GM19468 (cell line): ENCODE measurements at regions not wholly inside any gene's neighbourhood (a gene's known extent, or its start where the extent isn't known, plus 50 kb on each side); places are given as distances from the start of the nearest gene placed in this dataset.

Experiments
- ATAC-seq: cut with Tn5 transposase; IDR thresholded peaks from one replicate; pipeline ENCODE4 v1.9.1; 2021; ENCODE audit warnings: mild to moderate bottlenecking, moderate library complexity, moderate number of reproducible peaks; ENCODE audit not compliant: unreplicated experiment; ENCODE audit errors: extremely low read depth

GRCh38 chr1:189851806-189852367, 625.8 kb downstream of the BRINP3 start:
- no peak for ATAC-seq

- ATAC-seq = no peak
These were observed 618.2 kb downstream of the BRINP3 start for GRCh38 chr1:189859385-189859977.

DNA sequence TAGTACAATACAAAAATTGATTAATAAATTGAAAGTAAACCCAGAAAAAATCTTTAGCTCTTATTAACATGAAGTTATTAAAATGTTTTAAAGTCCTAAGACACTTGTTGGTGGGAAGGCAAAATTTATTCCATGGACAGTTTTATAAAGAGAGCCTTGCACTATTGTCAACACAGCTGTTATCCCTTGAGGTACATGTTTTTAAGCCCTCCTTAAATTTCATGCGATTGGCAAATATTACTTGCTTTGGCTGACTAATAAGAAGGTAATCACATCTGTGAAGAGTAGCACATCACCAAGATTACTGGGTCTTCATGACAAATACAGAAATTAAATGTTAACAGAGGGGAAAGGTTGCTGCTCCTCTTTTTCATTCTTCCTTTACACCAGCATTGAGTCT, 611.1 kb downstream of the BRINP3 start:
- ATAC-seq = no peak

GRCh38 chr1:189868021-189868420, 609.6 kb downstream of the BRINP3 start:
- ATAC-seq = no peak

- no peak for ATAC-seq
These were observed 602.8 kb downstream of the BRINP3 start for GRCh38 chr1:189874715-189875435.

GRCh38 chr1:189880135-189880534, 597.5 kb downstream of the BRINP3 start:
- no peak for ATAC-seq

DNA sequence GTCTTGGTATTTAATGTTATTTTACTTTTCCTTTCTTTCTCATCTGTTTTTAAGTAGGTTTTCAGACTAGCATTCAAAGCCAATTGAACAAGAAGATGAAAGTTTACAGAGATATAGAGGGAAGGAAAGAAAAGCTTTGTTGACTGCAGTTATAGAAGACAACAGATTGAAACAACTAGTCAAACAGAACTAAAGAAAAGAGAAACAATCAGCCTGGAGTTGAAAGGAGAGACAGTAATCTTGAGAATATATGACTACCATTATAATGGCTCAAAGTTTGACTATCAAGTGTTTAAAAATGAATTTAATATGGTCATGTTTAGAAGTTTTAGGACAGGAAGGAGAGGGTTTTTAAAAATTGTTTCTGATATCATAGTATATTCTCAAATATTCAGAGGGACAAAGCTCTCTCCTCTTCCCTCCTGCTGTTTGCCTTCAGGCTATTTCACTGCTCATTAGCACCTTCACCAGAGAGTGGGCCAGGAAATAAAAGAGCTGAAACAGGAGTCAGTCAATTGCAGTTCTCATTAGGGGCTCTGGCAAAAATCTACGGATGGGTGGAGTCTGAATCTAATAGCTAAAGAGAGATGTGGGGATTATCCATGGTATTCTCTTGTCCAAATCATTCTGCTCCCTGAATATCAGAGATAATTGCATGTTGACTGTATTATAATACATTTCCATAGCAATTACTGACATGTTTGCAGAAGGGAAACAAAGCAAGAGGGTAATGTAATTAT, 577.8 kb downstream of the BRINP3 start:
- no peak for ATAC-seq

DNA sequence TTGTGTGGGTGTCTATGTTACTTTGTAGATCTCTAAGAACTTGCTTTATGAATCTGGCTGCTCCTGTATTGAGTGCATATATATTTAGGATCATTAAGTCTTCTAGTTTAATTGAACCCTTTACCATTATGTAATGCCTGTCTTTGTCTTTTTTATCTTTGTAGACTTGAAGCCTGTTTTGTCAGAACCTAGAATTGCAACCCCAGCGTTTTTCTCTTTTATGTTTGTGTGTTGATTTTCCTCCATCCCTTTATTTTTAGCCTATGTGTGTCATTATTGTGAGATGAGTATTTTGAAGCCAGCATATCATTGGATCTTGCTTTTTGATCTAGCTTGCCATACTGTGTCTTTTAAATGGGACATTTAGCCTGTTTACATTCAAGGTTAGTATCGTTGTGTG, 573.2 kb downstream of the BRINP3 start:
- ATAC-seq = no peak

DNA sequence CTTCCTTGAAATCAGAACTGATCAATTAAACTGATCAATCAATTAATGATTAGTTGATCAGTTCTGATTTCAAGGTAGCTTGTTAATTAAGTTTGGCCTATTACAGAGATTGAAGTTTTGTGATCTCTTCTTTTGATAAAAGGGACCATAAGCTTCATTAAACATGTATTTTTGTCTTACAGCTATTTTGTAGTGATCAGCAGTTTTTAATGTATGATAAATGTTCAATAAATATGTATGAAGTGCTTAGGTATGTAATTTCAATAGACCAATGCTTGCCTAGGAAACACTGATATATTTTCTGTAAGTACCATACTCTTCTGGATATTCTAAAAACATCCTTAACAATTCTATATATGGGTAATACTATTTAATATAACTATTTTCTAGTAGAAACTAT, 569.6 kb downstream of the BRINP3 start:
- no peak for ATAC-seq

DNA sequence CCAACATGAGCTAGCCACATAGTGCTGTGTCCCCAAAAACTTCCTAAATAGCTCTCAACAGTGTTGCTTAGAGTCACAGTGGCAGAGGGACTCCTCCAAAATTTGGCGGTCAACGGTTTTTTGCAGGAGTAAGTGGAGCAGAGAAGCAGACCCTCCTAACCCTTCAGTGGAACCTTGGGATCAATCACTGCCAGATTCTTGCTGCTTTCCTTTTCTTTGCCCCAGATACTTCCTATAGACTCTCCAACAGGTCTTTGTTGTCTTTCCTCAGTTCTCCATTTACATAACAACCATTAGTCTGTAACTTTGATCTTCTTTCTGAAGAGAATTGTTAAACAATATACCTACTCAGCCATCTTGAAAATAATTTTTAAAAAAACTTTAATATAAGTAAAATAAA, 556.1 kb downstream of the BRINP3 start:
- no peak for ATAC-seq

DNA sequence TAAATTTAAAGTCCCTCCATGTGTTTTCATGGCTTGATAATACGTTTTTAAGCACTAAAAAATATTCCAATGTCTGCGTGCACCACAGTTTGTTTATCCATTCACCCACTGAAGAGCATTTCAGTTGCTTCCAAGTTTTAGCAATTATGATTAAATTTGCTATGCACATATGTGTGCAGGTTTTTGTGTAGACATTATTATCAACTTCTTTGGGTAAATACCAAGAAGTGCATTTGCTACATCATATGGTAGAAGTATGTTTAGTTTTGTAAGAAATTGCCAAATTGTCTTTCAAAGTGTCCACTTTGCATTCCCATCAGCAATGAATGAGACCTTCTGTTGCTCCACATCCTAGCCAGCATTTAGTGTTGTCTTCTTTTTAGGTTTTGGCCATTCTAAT, 550.0 kb downstream of the BRINP3 start:
- ATAC-seq = no peak

DNA sequence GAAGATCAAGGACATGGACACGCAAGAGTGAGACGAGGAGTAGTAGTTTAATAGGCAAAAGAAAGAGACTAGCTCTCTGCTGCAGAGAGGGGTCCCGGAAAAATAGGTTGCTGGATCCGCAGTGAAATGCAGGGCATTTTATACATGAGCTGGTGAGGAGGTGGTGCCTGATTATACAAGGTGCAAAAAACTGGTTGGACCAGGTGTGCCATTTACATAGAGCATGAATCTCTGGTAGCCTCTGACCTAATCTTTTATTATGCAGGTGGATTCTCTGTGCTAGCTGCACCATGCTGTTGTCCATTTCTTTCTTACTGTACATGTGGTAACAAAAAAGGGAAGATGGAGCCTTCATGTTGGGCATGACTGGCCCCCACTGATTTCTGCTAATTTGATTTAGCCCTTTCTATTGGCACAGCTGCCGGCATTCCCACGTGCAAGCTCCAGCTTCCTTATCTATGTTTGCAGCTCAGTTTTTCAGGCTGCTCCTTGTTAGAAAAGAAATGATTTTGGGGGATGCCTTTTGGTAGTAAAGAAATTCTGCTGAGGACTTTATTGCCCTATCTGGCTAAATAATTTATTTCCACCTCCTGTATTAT, 548.1 kb downstream of the BRINP3 start:
- ATAC-seq = no peak

DNA sequence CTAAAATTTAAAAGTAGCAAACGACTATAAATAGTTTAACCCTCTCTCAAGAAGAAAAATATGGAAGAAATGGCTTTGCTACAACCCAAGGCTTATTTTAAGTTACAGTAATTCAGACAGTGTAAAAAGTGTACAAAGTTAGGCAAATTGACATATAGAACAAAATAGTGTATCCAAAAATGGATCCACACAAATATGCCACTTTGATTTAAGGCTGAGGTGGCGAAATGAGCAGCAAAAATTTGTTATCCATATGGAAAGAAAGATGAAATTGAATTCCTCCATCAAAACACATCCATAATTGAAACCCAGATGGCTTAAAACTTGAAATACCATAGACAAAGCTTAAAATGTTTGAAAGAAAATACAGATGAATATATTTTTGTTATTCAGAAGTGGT, 540.8 kb downstream of the BRINP3 start:
- ATAC-seq = no peak

GRCh38 chr1:189939967-189940366, 537.7 kb downstream of the BRINP3 start:
- ATAC-seq = no peak

GRCh38 chr1:189941922-189942321, 535.7 kb downstream of the BRINP3 start:
- ATAC-seq = no peak

DNA sequence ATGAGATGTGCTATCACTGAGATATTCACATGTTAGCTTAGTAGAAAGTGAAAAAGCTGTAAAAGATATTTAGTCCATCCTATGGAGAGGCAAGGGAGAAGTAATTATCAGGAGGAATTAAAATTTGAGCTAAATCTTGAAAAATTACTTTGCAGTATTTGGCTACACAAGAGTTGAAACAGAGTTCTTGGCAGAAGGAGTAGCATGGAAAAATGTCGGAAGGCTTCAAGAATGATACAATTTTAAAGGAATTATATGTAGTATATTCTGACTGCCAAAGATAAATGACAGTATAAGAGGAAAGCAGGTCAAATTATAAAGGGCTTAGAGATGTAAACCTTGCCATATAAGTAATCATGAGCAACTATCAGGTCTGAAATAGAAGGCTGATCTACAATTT, 518.9 kb downstream of the BRINP3 start:
- no peak for ATAC-seq

DNA sequence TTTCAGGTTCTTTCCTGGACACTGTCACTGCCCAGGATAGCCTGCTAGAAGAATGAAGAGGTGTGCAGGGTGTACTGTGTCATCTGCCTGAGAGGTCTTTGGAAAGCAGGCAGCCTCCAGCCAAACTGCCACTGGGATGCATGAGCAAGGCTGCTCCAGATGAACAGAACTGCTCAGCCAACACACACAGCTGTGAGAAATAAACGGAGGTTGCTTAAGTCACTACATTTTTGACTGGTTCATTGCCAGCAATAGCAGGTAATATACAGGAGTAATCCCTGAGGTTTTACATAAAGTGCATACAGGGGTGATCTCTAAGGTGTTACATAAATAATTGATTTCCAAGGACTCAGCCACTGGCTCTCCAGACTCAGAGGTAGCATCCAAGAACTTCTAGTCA, 516.9 kb downstream of the BRINP3 start:
- ATAC-seq = no peak

DNA sequence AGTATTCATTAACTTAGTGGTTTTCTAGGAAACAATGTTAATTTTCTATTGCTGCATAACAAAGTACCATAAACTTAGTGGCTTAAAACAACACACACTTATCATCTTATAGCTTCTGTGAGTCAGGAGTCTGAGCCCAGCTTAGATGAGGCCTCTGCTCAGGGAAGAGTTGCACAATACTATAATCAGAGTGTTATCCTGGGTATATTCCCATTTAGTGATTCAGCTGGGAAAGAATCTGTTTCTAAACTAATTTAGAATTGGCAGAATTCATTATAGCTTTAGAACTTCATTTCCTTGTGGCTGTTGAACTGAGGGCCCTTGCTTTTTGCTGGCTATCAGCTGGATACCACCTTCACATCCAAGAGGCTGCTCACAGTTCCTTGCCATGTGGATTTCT, 515.5 kb downstream of the BRINP3 start:
- ATAC-seq = no peak

GRCh38 chr1:189970331-189971230, 507.1 kb downstream of the BRINP3 start:
- ATAC-seq = no peak

DNA sequence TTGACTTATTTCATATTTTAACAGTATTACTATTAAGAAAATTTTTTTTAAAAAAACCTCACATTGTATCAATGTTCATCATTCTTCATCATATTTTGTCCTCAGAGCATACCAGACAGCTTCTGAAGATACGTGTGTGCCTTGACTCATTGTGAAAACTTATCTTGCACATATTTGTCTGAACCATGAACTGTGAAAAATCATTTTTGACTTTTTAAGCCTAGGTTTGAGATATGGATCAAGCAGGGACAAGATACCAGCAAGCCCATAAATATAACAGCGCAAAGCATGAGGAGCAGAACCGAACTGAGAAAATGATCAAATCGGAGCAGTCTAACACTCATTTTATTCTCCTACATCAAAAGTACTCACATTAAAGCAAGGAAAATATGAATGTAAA, 506.0 kb downstream of the BRINP3 start:
- no peak for ATAC-seq
